GM12891 (cell line): ENCODE measurements at regions not wholly inside any gene's neighbourhood (a gene's known extent, or its start where the extent isn't known, plus 50 kb on each side); places are given as distances from the start of the nearest gene placed in this dataset.

Source experiments
- POLR2A ChIP-seq: IDR thresholded peaks from 2 replicates; pipeline ENCODE4 v1.6.1; 2011; ENCODE audit warnings: low read depth, low read length, control low read depth
- POLR2AphosphoS5 ChIP-seq: IDR thresholded peaks from 2 replicates; pipeline ENCODE4 v1.6.1; 2011; ENCODE audit warnings: low read depth, low read length, control low read depth
- TAF1 ChIP-seq: IDR thresholded peaks from 2 replicates; pipeline ENCODE4 v1.6.1; 2011; ENCODE audit warnings: low read depth, low read length, control low read depth

DNA sequence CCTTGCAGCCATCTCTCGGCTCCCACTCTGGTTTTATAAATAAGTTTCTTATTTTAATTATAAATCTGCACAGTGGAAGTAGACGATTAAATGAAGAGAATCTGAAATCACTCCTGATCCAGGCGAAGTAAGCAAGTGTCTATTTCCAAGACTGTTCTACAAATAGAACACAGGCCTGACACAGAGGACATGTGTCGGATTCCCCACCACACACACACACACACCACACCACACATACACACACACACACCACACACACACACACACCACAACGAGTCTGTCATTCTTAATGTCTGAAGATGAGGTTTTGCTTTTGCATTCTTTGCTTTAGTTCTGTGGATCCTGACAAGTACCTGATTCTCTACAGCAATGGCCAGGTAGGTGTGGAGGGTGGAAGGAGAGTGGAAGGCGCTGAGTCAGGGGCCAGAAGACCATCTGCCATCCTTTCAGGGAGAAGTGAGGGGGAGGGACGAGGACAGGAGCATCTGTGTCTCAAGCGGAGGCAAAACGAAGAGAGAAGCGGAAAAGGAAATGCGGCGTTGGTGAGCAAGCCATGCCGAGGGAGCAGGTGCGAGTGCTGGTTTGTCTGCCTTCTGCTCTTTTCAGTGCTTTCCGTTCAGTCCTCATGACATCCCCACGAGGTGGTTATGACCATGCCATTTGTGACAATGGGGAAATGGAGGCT, 110.2 kb downstream of the TEX26 start:
- TF ChIP-seq TAF1: no peak
- TF ChIP-seq POLR2A: no peak
- TF ChIP-seq POLR2AphosphoS5: no peak
